Coronary artery (tissue), 2 donors: ENCODE measurements at regions not wholly inside any gene's neighbourhood (a gene's known extent, or its start where the extent isn't known, plus 50 kb on each side); places are given as distances from the start of the nearest gene placed in this dataset.

ENCODE experiments used
- DNase-seq: peaks from one replicate; pipeline ENCODE4 v3.0.0-alpha.2; 2017; ENCODE audit warnings: low spot score
- H3K27ac ChIP-seq, 2 donors: fragments of 200-600 bp; sonication (generic); one replicate each; pipeline ENCODE4 v1.5.1; 2016 to 2019
- H3K4me3 ChIP-seq: fragments of 200-600 bp; sonication (generic); 2 replicates; pipeline ENCODE4 v1.5.1; 2016; ENCODE audit warnings: mild to moderate bottlenecking, moderate library complexity
- TF ChIP-seq, protein P1 (sequence below): fragments of 200-600 bp; sonication (generic); IDR thresholded peaks from one replicate; pipeline ENCODE4 v1.5.1; 2019; ENCODE audit warnings: antibody characterized with exemption

DNA sequence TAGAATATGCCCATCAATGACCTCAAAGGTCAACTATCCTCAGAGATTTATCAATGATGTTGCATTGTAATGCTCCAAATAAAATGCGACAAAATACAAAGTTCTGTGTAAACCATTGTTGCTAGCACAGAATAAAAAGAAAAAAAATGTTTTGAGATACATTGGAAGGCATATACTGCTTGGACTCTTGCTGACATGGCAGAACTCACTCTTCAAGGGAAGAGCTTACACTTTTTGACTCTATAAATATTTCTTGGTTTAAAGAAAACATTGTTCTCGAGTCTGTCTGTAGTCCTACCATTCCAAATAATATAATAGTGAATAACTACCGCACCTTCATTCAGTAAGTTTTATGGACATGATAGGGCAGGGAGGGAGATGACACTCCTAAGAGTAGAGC, 178.7 kb upstream of the RSPO3 start:
- TF ChIP-seq, protein P1, sequence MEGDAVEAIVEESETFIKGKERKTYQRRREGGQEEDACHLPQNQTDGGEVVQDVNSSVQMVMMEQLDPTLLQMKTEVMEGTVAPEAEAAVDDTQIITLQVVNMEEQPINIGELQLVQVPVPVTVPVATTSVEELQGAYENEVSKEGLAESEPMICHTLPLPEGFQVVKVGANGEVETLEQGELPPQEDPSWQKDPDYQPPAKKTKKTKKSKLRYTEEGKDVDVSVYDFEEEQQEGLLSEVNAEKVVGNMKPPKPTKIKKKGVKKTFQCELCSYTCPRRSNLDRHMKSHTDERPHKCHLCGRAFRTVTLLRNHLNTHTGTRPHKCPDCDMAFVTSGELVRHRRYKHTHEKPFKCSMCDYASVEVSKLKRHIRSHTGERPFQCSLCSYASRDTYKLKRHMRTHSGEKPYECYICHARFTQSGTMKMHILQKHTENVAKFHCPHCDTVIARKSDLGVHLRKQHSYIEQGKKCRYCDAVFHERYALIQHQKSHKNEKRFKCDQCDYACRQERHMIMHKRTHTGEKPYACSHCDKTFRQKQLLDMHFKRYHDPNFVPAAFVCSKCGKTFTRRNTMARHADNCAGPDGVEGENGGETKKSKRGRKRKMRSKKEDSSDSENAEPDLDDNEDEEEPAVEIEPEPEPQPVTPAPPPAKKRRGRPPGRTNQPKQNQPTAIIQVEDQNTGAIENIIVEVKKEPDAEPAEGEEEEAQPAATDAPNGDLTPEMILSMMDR: no peak
- no peak overlapping the region for H3K4me3 ChIP-seq
- DNase-seq: no peak

DNA sequence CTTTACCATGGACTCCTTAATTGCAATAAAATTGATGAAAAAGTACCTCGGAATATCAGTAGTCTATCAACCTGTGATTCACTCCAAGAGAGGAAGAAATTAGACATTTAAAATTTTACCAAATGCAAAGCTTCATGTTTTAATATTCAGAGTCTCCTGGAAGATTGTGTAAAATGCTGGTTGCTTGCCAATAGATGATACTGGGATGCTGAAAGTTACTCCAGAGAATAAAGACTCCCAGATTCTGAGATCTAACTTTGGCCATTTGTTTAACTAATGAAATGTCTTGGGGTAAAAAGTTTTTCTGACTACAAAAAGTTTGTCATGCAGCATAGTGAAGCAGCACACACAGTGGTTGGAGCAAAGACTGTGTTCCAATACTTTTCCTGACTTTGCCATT, 176.7 kb upstream of the RSPO3 start:
- H3K4me3 ChIP-seq: no peak overlapping the region
- no peak overlapping the region for H3K27ac ChIP-seq
- no peak for DNase-seq
- TF ChIP-seq, protein P1: no peak

More for the DNA sequence above, 178.7 kb upstream of the RSPO3 start:
- H3K27ac ChIP-seq: no peak overlapping the region

DNA sequence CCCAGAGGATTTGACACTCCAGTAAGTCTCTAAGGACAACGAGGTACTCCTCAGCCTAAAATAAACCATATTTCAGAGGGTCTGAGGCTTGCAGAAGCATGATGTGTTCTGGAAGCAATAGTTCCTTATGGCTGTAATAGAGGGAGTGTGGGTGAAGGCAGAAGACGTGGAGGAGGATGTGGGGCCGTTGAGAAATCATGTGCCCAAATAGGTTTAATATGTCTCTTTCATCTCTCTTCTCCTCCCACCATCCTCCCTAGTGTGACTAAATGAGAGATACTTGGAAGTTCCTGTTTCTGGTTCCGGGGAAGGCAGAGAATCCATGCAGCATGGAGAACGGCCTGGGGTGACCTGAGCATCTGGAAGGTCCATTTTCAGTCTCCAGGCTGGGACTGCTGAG, 174.0 kb upstream of the RSPO3 start:
- DNase-seq: no peak
- H3K27ac ChIP-seq: peak overlapping the region in 1 of 2 donors; percentile 56
- TF ChIP-seq, protein P1: no peak
- H3K4me3 ChIP-seq: no peak overlapping the region

DNA sequence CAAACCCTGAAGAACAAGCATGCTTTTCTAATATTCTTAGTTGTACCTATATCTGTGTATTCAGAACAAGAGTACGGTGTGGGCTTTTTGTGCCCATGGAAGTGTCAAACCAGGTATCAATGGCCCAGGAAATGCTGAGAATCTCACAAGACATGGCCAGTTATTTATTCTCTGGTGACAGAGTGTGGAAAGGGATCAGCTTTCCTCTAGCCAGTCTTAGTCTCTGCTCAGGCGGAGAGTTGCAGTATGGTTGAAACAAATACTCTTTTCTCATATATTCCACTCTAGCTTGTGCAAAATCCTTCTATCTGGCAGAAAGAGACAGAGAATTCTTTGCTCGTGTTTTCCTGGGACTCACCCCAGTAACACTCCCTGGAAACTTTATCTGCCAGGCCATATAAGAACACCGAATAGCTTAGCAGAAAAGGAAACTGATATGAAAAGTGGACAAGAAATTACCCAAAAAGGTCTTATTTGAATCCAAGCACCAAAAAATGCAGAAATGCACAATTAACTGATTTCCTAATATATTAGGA, 173.3 kb upstream of the RSPO3 start:
- DNase-seq: no peak
- TF ChIP-seq, protein P1: no peak

DNA sequence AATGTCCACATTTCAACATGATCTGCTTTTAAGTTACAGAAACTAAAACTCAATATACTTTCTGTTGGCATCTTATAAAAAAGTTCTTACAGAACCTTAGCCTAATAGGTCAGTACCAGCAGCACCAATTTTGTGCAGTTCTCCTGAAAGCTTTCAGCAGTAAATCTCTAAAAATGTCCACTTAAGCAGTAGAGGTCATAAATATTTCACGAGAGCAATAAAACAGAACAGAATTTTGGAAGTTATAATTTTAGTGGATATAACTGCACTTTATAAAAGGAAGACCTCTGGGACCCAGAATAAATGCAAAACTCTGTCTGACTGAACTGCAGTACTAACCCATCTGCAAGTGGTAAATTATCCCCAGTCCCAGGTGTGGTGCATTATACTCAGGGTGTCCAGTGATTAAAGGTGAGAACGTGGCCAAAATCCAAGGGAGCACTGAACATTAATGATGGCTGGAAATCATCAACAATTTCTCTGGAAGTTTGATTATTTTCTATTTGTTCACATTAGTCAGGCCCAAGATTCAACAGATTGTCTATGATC, 172.6 kb upstream of the RSPO3 start:
- TF ChIP-seq, protein P1: no peak
- Histone ChIP-seq H3K4me3 (no peak overlapping the region), H3K27ac (no peak overlapping the region)
- DNase-seq: no peak

More for the DNA sequence above, 173.3 kb upstream of the RSPO3 start:
- Histone ChIP-seq H3K4me3 (no peak overlapping the region), H3K27ac (peak overlapping the region in 1 of 2 donors; percentile 56)

DNA sequence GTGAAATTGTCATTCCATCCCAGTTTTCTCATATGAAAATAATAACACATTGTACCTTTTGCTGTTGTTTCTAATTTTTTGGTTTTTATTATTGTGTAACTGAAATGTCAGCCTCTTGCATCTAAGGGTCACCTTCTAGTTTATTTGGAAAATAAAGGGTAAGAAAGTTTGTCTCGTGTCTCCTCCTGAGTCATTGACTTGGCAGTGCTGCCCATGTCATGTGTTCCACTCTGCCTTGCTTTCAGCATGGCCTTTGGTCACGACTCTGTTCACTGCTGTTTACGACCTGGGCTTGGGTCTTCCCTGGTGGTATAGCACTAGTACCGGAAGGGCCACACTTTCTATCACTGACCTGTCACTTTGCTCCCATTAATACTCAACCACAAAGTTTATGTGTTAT, 171.4 kb upstream of the RSPO3 start:
- Histone ChIP-seq H3K27ac (peak overlapping the region in 1 of 2 donors; percentile 49), H3K4me3 (no peak overlapping the region)
- no peak for DNase-seq
- TF ChIP-seq, protein P1: no peak

DNA sequence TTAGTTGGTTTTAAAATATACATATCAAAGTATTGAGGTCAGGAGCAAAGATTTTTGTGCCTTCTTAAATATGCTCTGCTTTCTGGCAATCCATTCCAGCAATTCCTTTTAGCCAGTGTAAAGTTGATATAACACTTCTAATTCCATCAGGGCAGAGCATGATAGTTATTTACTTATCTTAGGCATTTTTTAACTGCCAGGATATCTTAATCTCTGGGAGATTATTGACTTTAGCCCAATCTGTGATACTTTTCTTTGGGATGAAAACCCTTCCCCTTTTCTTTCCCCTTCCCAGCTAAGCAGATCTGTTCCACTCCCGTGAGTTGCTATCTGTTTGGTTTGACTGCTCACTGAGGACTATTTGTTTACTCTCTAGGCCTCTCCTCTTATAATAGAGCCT, 168.7 kb upstream of the RSPO3 start:
- Histone ChIP-seq H3K4me3 (no peak overlapping the region), H3K27ac (no peak overlapping the region)
- TF ChIP-seq, protein P1: no peak
- no peak for DNase-seq
